GM23338 (cell line): ENCODE measurements at regions not wholly inside any gene's neighbourhood (a gene's known extent, or its start where the extent isn't known, plus 50 kb on each side); places are given as distances from the start of the nearest gene placed in this dataset.

ENCODE experiments used
- ATAC-seq: fragments of 200-7000 bp; cut with Tn5 transposase; 3 replicates; pipeline ENCODE4 v1.9.1; 2020
- DNase-seq: peaks from one replicate; pipeline ENCODE4 v3.0.0-alpha.2; 2015; ENCODE audit warnings: low spot score
- H2AFZ ChIP-seq: fragments of 200-600 bp; sonication (generic); 2 replicates; pipeline ENCODE4 v1.8.0; 2016; ENCODE audit warnings: antibody characterized with exemption, mild to moderate bottlenecking, moderate library complexity
- H3F3A ChIP-seq: fragments of 200-600 bp; sonication (generic); replicated peaks from 2 replicates; pipeline ENCODE4 v1.8.0; 2017; ENCODE audit warnings: antibody characterized with exemption, mixed run types, low read depth
- H3K27ac ChIP-seq: fragments of 200-600 bp; sonication (generic); 2 replicates; pipeline ENCODE4 v1.6.1; 2016; ENCODE audit warnings: low read depth
- H3K27me3 ChIP-seq: fragments of 200-600 bp; sonication (generic); 2 replicates; pipeline ENCODE4 v1.8.0; 2016; ENCODE audit warnings: mild to moderate bottlenecking, mixed run types, moderate library complexity; ENCODE audit not compliant: insufficient read depth
- H3K36me3 ChIP-seq: fragments of 200-600 bp; sonication (generic); 2 replicates; pipeline ENCODE4 v1.8.0; 2016; ENCODE audit warnings: mild to moderate bottlenecking; ENCODE audit not compliant: insufficient read depth
- H3K4me1 ChIP-seq: fragments of 200-600 bp; sonication (generic); 2 replicates; pipeline ENCODE4 v1.8.0; 2016; ENCODE audit warnings: mild to moderate bottlenecking, moderate library complexity; ENCODE audit not compliant: insufficient read depth
- H3K4me2 ChIP-seq: fragments of 200-600 bp; sonication (generic); 2 replicates; pipeline ENCODE4 v1.7.1; 2017; ENCODE audit warnings: mixed run types
- H3K4me3 ChIP-seq: fragments of 200-600 bp; sonication (generic); 2 replicates; pipeline ENCODE4 v1.6.1; 2016; ENCODE audit warnings: mixed run types
- H3K79me2 ChIP-seq: fragments of 200-600 bp; sonication (generic); replicated peaks from 2 replicates; pipeline ENCODE4 v1.8.0; 2017; ENCODE audit warnings: mild to moderate bottlenecking; ENCODE audit not compliant: insufficient read depth
- H3K9me2 ChIP-seq: fragments of 200-600 bp; sonication (generic); 2 replicates; pipeline ENCODE4 v1.8.0; 2017; ENCODE audit not compliant: insufficient read depth
- H4K20me1 ChIP-seq: fragments of 200-600 bp; sonication (generic); replicated peaks from 2 replicates; pipeline ENCODE4 v1.8.0; 2017; ENCODE audit warnings: mild to moderate bottlenecking; ENCODE audit not compliant: insufficient read depth
- H3K27ac Mint-ChIP-seq: 2 replicates; pipeline ENCODE4 v1.8.0; 2020; ENCODE audit warnings: inconsistent platforms, mild to moderate bottlenecking, moderate library complexity, mixed read lengths
- H3K27me3 Mint-ChIP-seq: 3 replicates; pipeline ENCODE4 v1.8.0; 2022; ENCODE audit warnings: low read depth, mild to moderate bottlenecking, moderate library complexity, mixed read lengths, inconsistent platforms; ENCODE audit not compliant: insufficient read depth, poor library complexity
- H3K36me3 Mint-ChIP-seq: 3 replicates; pipeline ENCODE4 v1.8.0; 2021; ENCODE audit warnings: low read depth, mild to moderate bottlenecking, inconsistent platforms, moderate library complexity, mixed read lengths
- H3K4me1 Mint-ChIP-seq: 3 replicates; pipeline ENCODE4 v1.8.0; 2020; ENCODE audit warnings: mild to moderate bottlenecking, inconsistent platforms, mixed read lengths
- H3K4me3 Mint-ChIP-seq: 3 replicates; pipeline ENCODE4 v1.8.0; 2021; ENCODE audit warnings: moderate library complexity, mild to moderate bottlenecking, inconsistent platforms, mixed read lengths
- H3K9me3 Mint-ChIP-seq: 3 replicates; pipeline ENCODE4 v1.8.0; 2020; ENCODE audit warnings: moderate library complexity, mild to moderate bottlenecking, inconsistent platforms, mixed read lengths
- EZH2 ChIP-seq: fragments of 200-600 bp; sonication (generic); IDR thresholded peaks from one replicate; pipeline ENCODE4 v1.8.0; 2017; ENCODE audit warnings: antibody characterized with exemption, mild to moderate bottlenecking, low read depth; ENCODE audit not compliant: unreplicated experiment
- JUNB ChIP-seq: IDR thresholded peaks from one replicate; pipeline ENCODE4 v1.6.1; 2016; ENCODE audit warnings: antibody characterized with exemption; ENCODE audit not compliant: unreplicated experiment
- POLR2AphosphoS5 ChIP-seq: IDR thresholded peaks from 2 replicates; pipeline ENCODE4 v1.6.1; 2016; ENCODE audit warnings: antibody characterized with exemption, low read depth
- STAT1 ChIP-seq: IDR thresholded peaks from one replicate; pipeline ENCODE4 v1.6.1; 2016; ENCODE audit warnings: antibody characterized with exemption; ENCODE audit not compliant: unreplicated experiment
- ZNF114 ChIP-seq: fragments of 250-450 bp; sonication (Bioruptor Pico); IDR thresholded peaks from 2 replicates; pipeline ENCODE4 v1.5.0; 2020; ENCODE audit warnings: mild to moderate bottlenecking, moderate library complexity
- ZNF331 ChIP-seq: fragments of 250-450 bp; sonication (Bioruptor Pico); IDR thresholded peaks from 2 replicates; pipeline ENCODE4 v1.5.0; 2020; ENCODE audit warnings: low read depth, mild to moderate bottlenecking, moderate library complexity
- TF ChIP-seq, protein P1 (sequence below), 2 experiments: fragments of 200-600 bp in 1 of 2; sonication (generic) in 1 of 2; conservative IDR thresholded peaks; 2 replicates each; pipeline versions ENCODE4 v1.5.1 to v1.6.1; 2016 to 2017; ENCODE audit warnings: antibody characterized with exemption in 2 of 2, low read depth in 2 of 2, mild to moderate bottlenecking in 2 of 2, moderate library complexity in 1 of 2
- TF ChIP-seq, protein P2 (sequence below): IDR thresholded peaks from 2 replicates; pipeline ENCODE4 v1.6.1; 2016; ENCODE audit warnings: antibody characterized with exemption

DNA sequence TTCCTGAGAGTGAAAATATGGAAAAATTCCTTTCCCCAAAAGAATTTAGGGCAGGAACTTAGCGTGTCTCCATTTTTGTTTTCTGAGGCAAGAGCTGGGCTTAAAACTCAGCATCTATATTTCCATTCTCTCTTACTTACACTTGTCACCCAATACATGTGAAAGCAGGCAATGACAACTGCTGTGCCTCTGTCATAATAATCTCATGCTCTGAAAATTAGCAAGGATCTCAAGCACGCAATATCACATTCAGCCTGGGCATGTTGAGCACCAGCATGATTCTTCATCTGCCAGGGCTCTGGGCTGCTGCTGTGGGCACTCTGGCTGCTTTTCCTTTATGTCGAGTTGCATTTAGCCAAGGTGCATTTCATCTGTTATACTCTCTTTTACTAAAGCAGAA is 255.5 kb downstream of the SNX10 start:
- H3K4me3 ChIP-seq, result no peak overlapping the region
- peaks cover 9% of the 10 kb centered on the region for H3K27me3 Mint-ChIP-seq
- H3K27ac ChIP-seq, result no peak overlapping the region
- H3K36me3 Mint-ChIP-seq, result no peaks in the 10 kb centered on the region
- no peak overlapping the region for H2AFZ ChIP-seq
- H3K4me1 ChIP-seq, result no peaks in the 10 kb centered on the region
- H3K4me2 ChIP-seq, result no peak overlapping the region
- DNase-seq (no peak), ATAC-seq (no peak)
- H4K20me1 ChIP-seq, result no peaks in the 10 kb centered on the region
- H3K9me3 Mint-ChIP-seq, result no peaks in the 10 kb centered on the region; the same call in 2 of the 3 replicates
- no peaks in the 10 kb centered on the region for H3F3A ChIP-seq
- no peak overlapping the region for H3K4me3 Mint-ChIP-seq
- H3K9me2 ChIP-seq, result 0 out of 2 replicates have a peak, but pooled peaks cover 7% of the 10 kb centered on the region
- no peaks in the 10 kb centered on the region for H3K27me3 ChIP-seq
- TF ChIP-seq EZH2, result no peak
- TF ChIP-seq ZNF331, result no peak
- H3K36me3 ChIP-seq, result no peaks in the 10 kb centered on the region
- H3K79me2 ChIP-seq, result no peaks in the 10 kb centered on the region
- H3K27ac Mint-ChIP-seq, result no peak overlapping the region
- H3K4me1 Mint-ChIP-seq, result peaks cover 7% of the 10 kb centered on the region; the same call in 2 of the 3 replicates

GRCh38 chr7:26549281-26549944 is 257.8 kb downstream of the SNX10 start:
- H3K9me2 ChIP-seq, result 0 out of 2 replicates have a peak, but pooled peaks cover 5% of the 10 kb centered on the region
- ATAC-seq (no peak), DNase-seq (no peak)
- H3K27me3 ChIP-seq, result no peaks in the 10 kb centered on the region
- Mint-ChIP-seq H3K4me3 (no peak overlapping the region), H3K27ac (no peak overlapping the region), H3K9me3 (no peaks in the 10 kb centered on the region; the same call in 2 of the 3 replicates), H3K4me1 (peaks cover 17% of the 10 kb centered on the region), H3K36me3 (no peaks in the 10 kb centered on the region), H3K27me3 (peaks cover 9% of the 10 kb centered on the region)
- TF ChIP-seq JUNB, result no peak
- TF ChIP-seq, protein P1, sequence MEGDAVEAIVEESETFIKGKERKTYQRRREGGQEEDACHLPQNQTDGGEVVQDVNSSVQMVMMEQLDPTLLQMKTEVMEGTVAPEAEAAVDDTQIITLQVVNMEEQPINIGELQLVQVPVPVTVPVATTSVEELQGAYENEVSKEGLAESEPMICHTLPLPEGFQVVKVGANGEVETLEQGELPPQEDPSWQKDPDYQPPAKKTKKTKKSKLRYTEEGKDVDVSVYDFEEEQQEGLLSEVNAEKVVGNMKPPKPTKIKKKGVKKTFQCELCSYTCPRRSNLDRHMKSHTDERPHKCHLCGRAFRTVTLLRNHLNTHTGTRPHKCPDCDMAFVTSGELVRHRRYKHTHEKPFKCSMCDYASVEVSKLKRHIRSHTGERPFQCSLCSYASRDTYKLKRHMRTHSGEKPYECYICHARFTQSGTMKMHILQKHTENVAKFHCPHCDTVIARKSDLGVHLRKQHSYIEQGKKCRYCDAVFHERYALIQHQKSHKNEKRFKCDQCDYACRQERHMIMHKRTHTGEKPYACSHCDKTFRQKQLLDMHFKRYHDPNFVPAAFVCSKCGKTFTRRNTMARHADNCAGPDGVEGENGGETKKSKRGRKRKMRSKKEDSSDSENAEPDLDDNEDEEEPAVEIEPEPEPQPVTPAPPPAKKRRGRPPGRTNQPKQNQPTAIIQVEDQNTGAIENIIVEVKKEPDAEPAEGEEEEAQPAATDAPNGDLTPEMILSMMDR (conservative IDR thresholded peaks at IDR 0.05; ENCODE audit: low read depth in 2 of 2), result peak in 1 of 2 experiments; percentile 36; a peak in 2 of 4 replicates
- no peak overlapping the region for H3K4me3 ChIP-seq
- no peaks in the 10 kb centered on the region for H3K79me2 ChIP-seq
- H3K36me3 ChIP-seq, result no peaks in the 10 kb centered on the region
- H3F3A ChIP-seq, result no peaks in the 10 kb centered on the region
- H2AFZ ChIP-seq, result no peak overlapping the region; the same call in 1 of the 2 replicates
- H4K20me1 ChIP-seq, result no peaks in the 10 kb centered on the region
- H3K4me1 ChIP-seq, result peaks cover 6% of the 10 kb centered on the region
- no peak overlapping the region for H3K4me2 ChIP-seq
- no peak overlapping the region for H3K27ac ChIP-seq

GRCh38 chr7:26550492-26550891 is 258.8 kb downstream of the SNX10 start:
- no peak overlapping the region for H2AFZ ChIP-seq
- H3K27ac ChIP-seq, result no peak overlapping the region
- no peaks in the 10 kb centered on the region for H4K20me1 ChIP-seq
- H3K9me2 ChIP-seq, result no peaks in the 10 kb centered on the region
- Mint-ChIP-seq H3K4me1 (peaks cover 17% of the 10 kb centered on the region), H3K27me3 (peaks cover 9% of the 10 kb centered on the region), H3K9me3 (no peaks in the 10 kb centered on the region; the same call in 2 of the 3 replicates), H3K4me3 (no peak overlapping the region), H3K27ac (no peak overlapping the region), H3K36me3 (no peaks in the 10 kb centered on the region)
- H3K4me2 ChIP-seq, result no peak overlapping the region
- H3K79me2 ChIP-seq, result no peaks in the 10 kb centered on the region
- DNase-seq (no peak), ATAC-seq (no peak)
- H3K4me1 ChIP-seq, result peaks cover 6% of the 10 kb centered on the region
- H3K27me3 ChIP-seq, result no peaks in the 10 kb centered on the region
- H3K4me3 ChIP-seq, result no peak overlapping the region
- no peaks in the 10 kb centered on the region for H3F3A ChIP-seq
- H3K36me3 ChIP-seq, result no peaks in the 10 kb centered on the region
- TF ChIP-seq ZNF114 (CRISPR knock-in tag), result no peak
- no peak for TF ChIP-seq POLR2AphosphoS5
- TF ChIP-seq, protein P2, sequence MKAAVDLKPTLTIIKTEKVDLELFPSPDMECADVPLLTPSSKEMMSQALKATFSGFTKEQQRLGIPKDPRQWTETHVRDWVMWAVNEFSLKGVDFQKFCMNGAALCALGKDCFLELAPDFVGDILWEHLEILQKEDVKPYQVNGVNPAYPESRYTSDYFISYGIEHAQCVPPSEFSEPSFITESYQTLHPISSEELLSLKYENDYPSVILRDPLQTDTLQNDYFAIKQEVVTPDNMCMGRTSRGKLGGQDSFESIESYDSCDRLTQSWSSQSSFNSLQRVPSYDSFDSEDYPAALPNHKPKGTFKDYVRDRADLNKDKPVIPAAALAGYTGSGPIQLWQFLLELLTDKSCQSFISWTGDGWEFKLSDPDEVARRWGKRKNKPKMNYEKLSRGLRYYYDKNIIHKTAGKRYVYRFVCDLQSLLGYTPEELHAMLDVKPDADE, result no peak
- TF ChIP-seq, protein P1 (conservative IDR thresholded peaks at IDR 0.05; ENCODE audit: low read depth in 2 of 2), result no peak
- no peak for TF ChIP-seq STAT1
